NCI-H187 (cell line): ENCODE measurements at regions not wholly inside any gene's neighbourhood (a gene's known extent, or its start where the extent isn't known, plus 50 kb on each side); places are given as distances from the start of the nearest gene placed in this dataset.

Experiments
- DNase-seq, 2 experiments: peaks; one replicate each; lab custom pipeline; 2025; lab: John Stamatoyannopoulos, UW

- DNase-seq, result no peak
Measured at GRCh38 chr12:115078990-115079389, 395.0 kb upstream of the TBX3 start.

GRCh38 chr12:115078334-115078733 is 394.4 kb upstream of the TBX3 start:
- DNase-seq, result no peak

GRCh38 chr12:115075552-115076170 is 391.7 kb upstream of the TBX3 start:
- no peak for DNase-seq

GRCh38 chr12:115074617-115075016 is 390.6 kb upstream of the TBX3 start:
- no peak for DNase-seq

- DNase-seq, result no peak
Measured at GRCh38 chr12:115072712-115073111, 388.7 kb upstream of the TBX3 start.

GRCh38 chr12:115070313-115070712 is 386.3 kb upstream of the TBX3 start:
- DNase-seq, result no peak

- no peak for DNase-seq
Measured at GRCh38 chr12:115064296-115064695, 380.3 kb upstream of the TBX3 start.

GRCh38 chr12:115062741-115063140 is 378.8 kb upstream of the TBX3 start:
- no peak for DNase-seq

- DNase-seq, result peak; percentile 18 to 50
Measured at GRCh38 chr12:115060477-115061168, 376.6 kb upstream of the TBX3 start.

- DNase-seq, result no peak
Measured at GRCh38 chr12:115057445-115057844, 373.5 kb upstream of the TBX3 start.

GRCh38 chr12:115051378-115051777 is 367.4 kb upstream of the TBX3 start:
- no peak for DNase-seq

GRCh38 chr12:115049614-115050013 is 365.6 kb upstream of the TBX3 start:
- no peak for DNase-seq

GRCh38 chr12:115046805-115047204 is 362.8 kb upstream of the TBX3 start:
- DNase-seq, result no peak

- DNase-seq, result no peak
Measured at GRCh38 chr12:115044073-115044472, 360.1 kb upstream of the TBX3 start.

- no peak for DNase-seq
Measured at GRCh38 chr12:115043079-115043478, 359.1 kb upstream of the TBX3 start.

GRCh38 chr12:115042341-115042740 is 358.4 kb upstream of the TBX3 start:
- DNase-seq, result no peak

- no peak for DNase-seq
Measured at GRCh38 chr12:115037830-115038229, 353.9 kb upstream of the TBX3 start.

- no peak for DNase-seq
Measured at GRCh38 chr12:115035535-115036107, 351.6 kb upstream of the TBX3 start.

GRCh38 chr12:115032521-115032920 is 348.5 kb upstream of the TBX3 start:
- DNase-seq, result no peak

- no peak for DNase-seq
Measured at GRCh38 chr12:115030017-115030416, 346.0 kb upstream of the TBX3 start.

- DNase-seq, result no peak
Measured at GRCh38 chr12:115024531-115024930, 340.6 kb upstream of the TBX3 start.

- no peak for DNase-seq
Measured at GRCh38 chr12:115023279-115024265, 339.6 kb upstream of the TBX3 start.
